Mucosa of descending colon (tissue), 3 donors: ENCODE measurements at regions not wholly inside any gene's neighbourhood (a gene's known extent, or its start where the extent isn't known, plus 50 kb on each side); places are given as distances from the start of the nearest gene placed in this dataset.

Experiments
- ATAC-seq: fragments of 200-7000 bp; cut with Tn5 transposase; one replicate; pipeline ENCODE4 v1.9.1; 2020; ENCODE audit warnings: mild to moderate bottlenecking, moderate library complexity
- DNase-seq, 3 donors: peaks; one replicate each; pipeline ENCODE4 v3.0.0-alpha.2; 2020
- H3K36me3 ChIP-seq: fragments of 200-600 bp; one replicate; pipeline ENCODE4 v1.8.0; 2021; ENCODE audit warnings: low read depth, mild to moderate bottlenecking
- H3K4me1 ChIP-seq: fragments of 200-600 bp; one replicate; pipeline ENCODE4 v1.8.0; 2021; ENCODE audit warnings: low read depth, mild to moderate bottlenecking
- H3K4me3 ChIP-seq: fragments of 200-600 bp; one replicate; pipeline ENCODE4 v1.8.0; 2021; ENCODE audit warnings: mild to moderate bottlenecking
- H3K9me3 ChIP-seq: fragments of 200-600 bp; one replicate; pipeline ENCODE4 v1.8.0; 2021; ENCODE audit warnings: mild to moderate bottlenecking
- intact Hi-C, 2 donors: fragments of 100-400 bp; cut with DNase I in 1 of 2; cut with micrococcal nuclease in 1 of 2; formaldehyde crosslinking; loops; one replicate each; pipeline versions ENCODE4 v1.11.0 to v1.11.1; 2022; cut with DNase I, micrococcal nuclease
- TF ChIP-seq, protein P1 (sequence below): fragments of 200-600 bp; IDR thresholded peaks from one replicate; pipeline ENCODE4 v1.8.0; 2022; ENCODE audit warnings: antibody characterized with exemption, mild to moderate bottlenecking
- donor health status: DM: no; HTN: no; CAD: no; lungs with moderate emphysema.
- donor health status: DM: no; HTN: no; CAD: no.
- donor health status: DM: no; HTN: yes; CAD: no.

DNA sequence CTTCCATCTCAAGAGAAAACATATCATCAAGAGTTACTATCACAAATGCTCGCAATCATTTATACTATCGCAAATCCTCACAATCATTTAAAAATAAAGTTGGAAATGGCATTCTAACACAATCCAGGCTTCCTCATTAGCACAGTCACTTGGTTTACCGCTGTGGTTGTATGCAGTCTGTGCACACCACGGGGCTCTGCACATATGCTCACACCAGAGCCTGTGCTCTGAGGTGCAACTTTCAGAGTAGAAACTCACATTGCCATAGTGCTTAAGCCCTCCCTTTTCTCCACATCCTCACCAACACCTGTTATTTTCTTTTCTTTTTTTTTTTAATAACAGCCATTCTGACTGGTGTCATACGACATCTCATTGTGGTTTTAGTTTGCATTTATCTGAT is 235.6 kb upstream of the KLF6 start:
- intact Hi-C loops = no loop called here
- TF ChIP-seq, protein P1, sequence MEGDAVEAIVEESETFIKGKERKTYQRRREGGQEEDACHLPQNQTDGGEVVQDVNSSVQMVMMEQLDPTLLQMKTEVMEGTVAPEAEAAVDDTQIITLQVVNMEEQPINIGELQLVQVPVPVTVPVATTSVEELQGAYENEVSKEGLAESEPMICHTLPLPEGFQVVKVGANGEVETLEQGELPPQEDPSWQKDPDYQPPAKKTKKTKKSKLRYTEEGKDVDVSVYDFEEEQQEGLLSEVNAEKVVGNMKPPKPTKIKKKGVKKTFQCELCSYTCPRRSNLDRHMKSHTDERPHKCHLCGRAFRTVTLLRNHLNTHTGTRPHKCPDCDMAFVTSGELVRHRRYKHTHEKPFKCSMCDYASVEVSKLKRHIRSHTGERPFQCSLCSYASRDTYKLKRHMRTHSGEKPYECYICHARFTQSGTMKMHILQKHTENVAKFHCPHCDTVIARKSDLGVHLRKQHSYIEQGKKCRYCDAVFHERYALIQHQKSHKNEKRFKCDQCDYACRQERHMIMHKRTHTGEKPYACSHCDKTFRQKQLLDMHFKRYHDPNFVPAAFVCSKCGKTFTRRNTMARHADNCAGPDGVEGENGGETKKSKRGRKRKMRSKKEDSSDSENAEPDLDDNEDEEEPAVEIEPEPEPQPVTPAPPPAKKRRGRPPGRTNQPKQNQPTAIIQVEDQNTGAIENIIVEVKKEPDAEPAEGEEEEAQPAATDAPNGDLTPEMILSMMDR = no peak
- ATAC-seq = no peak
- no peak for DNase-seq
- no peaks in the 10 kb centered on the region for H3K4me1 ChIP-seq
- H3K4me3 ChIP-seq = no peak overlapping the region
- H3K36me3 ChIP-seq = no peaks in the 10 kb centered on the region
- H3K9me3 ChIP-seq = no peaks in the 10 kb centered on the region

DNA sequence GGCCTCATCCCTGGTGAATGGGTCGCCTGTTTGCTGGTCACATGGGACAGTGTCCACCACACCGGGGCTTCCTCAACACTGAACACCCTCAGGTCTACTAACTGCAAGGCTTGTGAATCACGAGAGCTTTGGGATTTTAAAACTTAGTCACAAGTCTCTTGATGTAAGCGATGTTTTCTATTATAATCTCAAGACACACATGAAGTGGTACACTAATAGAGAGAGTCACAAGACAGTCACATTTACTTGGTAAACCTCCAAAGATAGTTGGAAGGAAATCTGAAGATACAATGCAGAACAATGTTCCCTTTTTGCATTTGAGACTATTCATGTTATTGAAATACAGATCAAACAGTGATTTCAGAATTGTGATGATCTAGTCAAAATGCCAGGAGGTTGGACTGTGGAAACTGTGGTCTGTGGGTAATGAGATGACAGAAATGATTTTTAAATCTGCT is 233.1 kb upstream of the KLF6 start:
- ATAC-seq = no peak
- DNase-seq = no peak
- intact Hi-C loops = no loop called here
- Histone ChIP-seq H3K4me1 (no peaks in the 10 kb centered on the region), H3K4me3 (no peak overlapping the region), H3K9me3 (no peaks in the 10 kb centered on the region), H3K36me3 (no peaks in the 10 kb centered on the region)
- TF ChIP-seq, protein P1 = no peak

DNA sequence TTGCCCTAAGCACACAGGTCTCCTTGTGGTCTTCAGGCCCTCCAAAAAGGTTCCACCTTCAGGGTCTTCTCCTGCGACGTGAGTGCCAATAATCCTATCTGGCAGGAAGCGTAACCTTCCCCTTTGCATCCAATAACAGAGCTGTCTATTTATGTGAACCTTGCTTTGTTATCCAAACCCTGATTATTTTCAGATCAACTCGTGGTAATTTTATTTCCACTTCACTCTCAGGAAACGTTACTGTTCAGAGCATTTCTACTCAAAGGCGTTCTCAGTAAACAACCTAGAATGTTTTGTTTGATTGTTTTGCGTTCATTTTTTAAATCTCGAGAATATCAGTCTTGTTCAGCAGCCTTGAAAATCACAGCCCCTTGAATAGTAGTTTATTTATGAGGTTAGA is 232.3 kb upstream of the KLF6 start:
- intact Hi-C loops = no loop called here
- DNase-seq (no peak), ATAC-seq (no peak)
- no peaks in the 10 kb centered on the region for H3K4me1 ChIP-seq
- H3K36me3 ChIP-seq = no peaks in the 10 kb centered on the region
- no peak overlapping the region for H3K4me3 ChIP-seq
- H3K9me3 ChIP-seq = no peaks in the 10 kb centered on the region
- TF ChIP-seq, protein P1 = no peak

DNA sequence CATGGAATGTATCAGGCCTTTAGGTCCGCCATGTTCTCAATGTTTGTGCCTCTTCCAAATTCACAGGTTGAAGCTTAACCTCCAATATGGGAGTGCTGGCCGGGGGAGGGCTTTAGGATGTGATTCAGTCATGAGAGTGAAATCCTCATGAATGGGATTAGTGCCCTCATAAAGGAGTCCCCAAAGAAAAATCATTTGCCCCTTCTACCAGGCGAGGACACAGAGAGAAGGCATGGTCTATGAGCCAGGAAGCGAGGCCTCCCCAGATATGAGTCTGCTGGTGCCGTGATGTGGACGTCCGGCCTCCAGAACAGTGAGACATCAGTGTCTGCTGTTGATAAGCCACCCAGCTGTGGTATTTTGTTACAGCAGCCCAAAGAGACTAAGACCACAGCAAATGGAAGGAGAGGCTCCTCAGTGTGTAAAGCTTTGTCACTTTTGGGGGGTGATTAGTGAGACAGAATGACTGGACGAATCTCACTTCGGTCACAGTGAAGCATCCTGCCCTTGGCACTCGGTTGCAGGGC is 231.3 kb upstream of the KLF6 start:
- Histone ChIP-seq H3K9me3 (no peaks in the 10 kb centered on the region), H3K36me3 (no peaks in the 10 kb centered on the region), H3K4me3 (no peak overlapping the region), H3K4me1 (no peaks in the 10 kb centered on the region)
- DNase-seq (no peak), ATAC-seq (no peak)
- TF ChIP-seq, protein P1 = no peak
- intact Hi-C loops = no loop called here

DNA sequence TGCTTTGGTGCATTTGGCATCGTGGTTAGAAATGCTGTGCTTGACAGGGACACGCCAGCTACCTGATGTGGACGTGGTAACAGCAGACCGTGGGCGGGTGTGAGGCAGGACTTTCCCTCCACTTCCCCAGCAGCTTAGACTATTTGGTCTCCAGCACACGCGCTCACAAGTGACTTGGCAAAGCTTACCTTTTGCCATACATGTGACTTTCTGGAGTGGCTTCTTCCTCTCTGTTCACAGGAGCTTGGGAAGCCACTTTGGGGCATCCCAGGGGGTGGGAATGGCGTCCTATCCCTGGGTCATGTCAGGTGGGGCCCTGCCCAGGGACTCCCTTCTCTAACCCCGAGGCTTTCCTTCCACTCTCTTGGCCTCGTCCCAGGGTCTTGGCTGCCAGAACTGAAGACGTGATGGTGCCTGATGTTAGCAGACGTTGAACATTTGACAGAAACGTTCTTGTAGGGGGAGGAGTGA is 228.7 kb upstream of the KLF6 start:
- TF ChIP-seq, protein P1 = no peak
- Histone ChIP-seq H3K36me3 (no peaks in the 10 kb centered on the region), H3K9me3 (no peaks in the 10 kb centered on the region), H3K4me1 (no peaks in the 10 kb centered on the region), H3K4me3 (no peak overlapping the region)
- ATAC-seq (no peak), DNase-seq (no peak)
- intact Hi-C loops = no loop called here

DNA sequence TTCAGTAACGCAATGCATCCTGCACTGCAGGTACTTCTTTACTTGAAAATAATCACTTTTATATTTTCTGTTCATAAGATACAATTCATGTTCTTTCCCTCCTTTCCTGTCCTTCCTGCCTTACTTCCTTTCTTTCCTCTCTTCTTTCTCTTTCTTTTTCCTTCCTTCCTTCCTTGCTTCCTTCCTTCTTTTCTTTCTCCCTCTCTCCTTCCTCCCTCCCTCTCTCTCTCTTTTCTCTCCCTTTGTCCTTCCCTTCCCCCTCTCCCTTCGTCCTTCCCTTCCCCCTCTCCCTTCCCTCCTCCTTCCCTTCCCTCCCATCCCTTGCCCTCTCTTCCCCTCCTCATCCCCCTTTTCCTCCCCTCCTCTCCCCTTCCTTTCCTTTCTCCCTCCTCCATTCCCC is 227.8 kb upstream of the KLF6 start:
- H3K4me1 ChIP-seq = no peaks in the 10 kb centered on the region
- ATAC-seq = no peak
- intact Hi-C loops = no loop called here
- no peak overlapping the region for H3K4me3 ChIP-seq
- no peaks in the 10 kb centered on the region for H3K9me3 ChIP-seq
- no peaks in the 10 kb centered on the region for H3K36me3 ChIP-seq
- TF ChIP-seq, protein P1 = no peak
- no peak for DNase-seq
